Transverse colon (tissue), 3 donors: ENCODE measurements at regions not wholly inside any gene's neighbourhood (a gene's known extent, or its start where the extent isn't known, plus 50 kb on each side); places are given as distances from the start of the nearest gene placed in this dataset.

ENCODE experiments used
- CTCF ChIP-seq, 5 experiments: fragments of 200-600 bp in 3 of 5; fragments of 450-650 bp in 2 of 5; sonication (generic) in 3 of 5; IDR thresholded peaks; 1 replicate in 2 of 5; 2 replicates in 3 of 5; pipeline ENCODE4 v1.5.1; 2016 to 2017; ENCODE audit warnings: antibody characterized with exemption in 5 of 5, inconsistent platforms in 3 of 5, mild to moderate bottlenecking in 2 of 5, moderate library complexity in 1 of 5
- EP300 ChIP-seq: sonication (generic); formaldehyde crosslinking; IDR thresholded peaks from one replicate; pipeline ENCODE4 v1.6.1; 2017; ENCODE audit warnings: antibody characterized with exemption, low read depth

GRCh38 chr1:29462096-29462495 is 225.8 kb downstream of the PTPRU start:
- TF ChIP-seq EP300 (no peak), CTCF (IDR thresholded peaks at IDR 0.05) (no peak)
